Endothelial cell of umbilical vein (primary cell): ENCODE measurements at regions not wholly inside any gene's neighbourhood (a gene's known extent, or its start where the extent isn't known, plus 50 kb on each side); places are given as distances from the start of the nearest gene placed in this dataset.

Experiments used
- BruUV-seq: library from RNA; stranded (reverse); fragments of 400-500 nt; replicated peaks from 2 replicates; lab custom pipeline; 2021; lab: Mats Ljungman, UMichigan
- CTCF ChIA-PET: fragments of 300-600, 350-600 bp; sonication (Branson Sonifier 250); formaldehyde crosslinking; loops from one replicate; lab custom pipeline; 2021; ENCODE audit warnings: antibody characterized with exemption, inconsistent platforms; lab: Charles Lee
- POLR2A ChIA-PET: fragments of 300-600, 350-600 bp; sonication (Branson Sonifier 250); formaldehyde crosslinking; loops from one replicate; lab custom pipeline; 2021; ENCODE audit warnings: antibody characterized with exemption, inconsistent platforms; lab: Charles Lee
- DNase-seq: peaks from one replicate; pipeline ENCODE4 v3.0.0-alpha.2; 2011; ENCODE audit warnings: low read depth, low spot score
- FAIRE-seq: peaks from 2 replicates; lab custom pipeline; 2011; peaks lifted over from hg19 to GRCh38; lab: Jason Lieb, UNC
- H2AFZ ChIP-seq: 2 replicates; pipeline ENCODE4 v1.6.0; 2012; ENCODE audit warnings: low read depth, low read length, control low read depth, inconsistent platforms
- H3K27ac ChIP-seq: 2 replicates; pipeline ENCODE4 v1.5.1; 2011; ENCODE audit warnings: low read depth, mild to moderate bottlenecking, control low read depth, low read length, moderate library complexity; ENCODE audit not compliant: insufficient read depth
- H3K27me3 ChIP-seq, 2 experiments: 2 replicates each; pipeline versions ENCODE4 v1.6.0 to v1.6.1; 2011; ENCODE audit warnings: low read length in 2 of 2, mixed read lengths in 1 of 2; ENCODE audit not compliant: control insufficient read depth in 2 of 2, insufficient read depth in 2 of 2
- H3K36me3 ChIP-seq, 2 experiments: 2 replicates in 1 of 2; 3 replicates in 1 of 2; pipeline ENCODE4 v1.5.1; 2011; ENCODE audit warnings: low read length in 2 of 2, mild to moderate bottlenecking in 1 of 2, moderate library complexity in 1 of 2; ENCODE audit not compliant: control insufficient read depth in 2 of 2, insufficient read depth in 2 of 2; ENCODE audit errors: extremely low read depth in 1 of 2
- H3K4me1 ChIP-seq: 3 replicates; pipeline ENCODE4 v1.5.1; 2011; ENCODE audit warnings: mild to moderate bottlenecking, low read length; ENCODE audit not compliant: control insufficient read depth, insufficient read depth; ENCODE audit errors: extremely low read depth
- H3K4me2 ChIP-seq: 2 replicates; pipeline ENCODE4 v1.6.1; 2011; ENCODE audit warnings: low read length, control low read depth, mixed read lengths; ENCODE audit not compliant: insufficient read depth
- H3K4me3 ChIP-seq, 3 experiments: fragments of 200-600 bp in 1 of 3; sonication (generic), shearing (Covaris generic) in 1 of 3; replicated peaks in 1 of 3; 2 replicates each; pipeline ENCODE4 v1.5.1; 2011 to 2016; ENCODE audit warnings: control low read depth in 3 of 3, low read length in 3 of 3, mild to moderate bottlenecking in 2 of 3, inconsistent platforms in 1 of 3, low read depth in 1 of 3, moderate library complexity in 1 of 3; ENCODE audit not compliant: insufficient read depth in 1 of 3
- H3K79me2 ChIP-seq: 2 replicates; pipeline ENCODE4 v1.6.0; 2012; ENCODE audit warnings: low read length, inconsistent platforms; ENCODE audit not compliant: control insufficient read depth, insufficient read depth
- H3K9ac ChIP-seq: replicated peaks from 2 replicates; pipeline ENCODE3; 2011; ENCODE audit warnings: low read length, control low read depth; ENCODE audit not compliant: insufficient read depth; ENCODE audit errors: extremely low read depth
- H3K9me1 ChIP-seq: replicated peaks from 3 replicates; pipeline ENCODE4 v1.6.0; 2011; ENCODE audit warnings: mild to moderate bottlenecking, low read length; ENCODE audit not compliant: control insufficient read depth, insufficient read depth; ENCODE audit errors: extremely low read depth
- H3K9me3 ChIP-seq: replicated peaks from 2 replicates; pipeline ENCODE4 v1.5.1; 2012; ENCODE audit warnings: low read length, inconsistent platforms; ENCODE audit not compliant: control insufficient read depth, insufficient read depth
- H4K20me1 ChIP-seq: replicated peaks from 2 replicates; pipeline ENCODE3; 2011; ENCODE audit warnings: mild to moderate bottlenecking, low read length; ENCODE audit not compliant: control insufficient read depth, insufficient read depth; ENCODE audit errors: extremely low read depth
- CTCF ChIP-seq, 2 donors: IDR thresholded peaks; 1 replicate in 1 of 2; 2 replicates in 1 of 2; pipeline ENCODE4 v1.5.1; 2011; ENCODE audit warnings: low read length in 2 of 2, mild to moderate bottlenecking in 2 of 2, moderate library complexity in 2 of 2, control low read depth in 1 of 2, inconsistent platforms in 1 of 2, low read depth in 1 of 2; ENCODE audit not compliant: insufficient read depth in 1 of 2; ENCODE audit errors: extremely low read depth in 1 of 2
- EZH2 ChIP-seq: IDR thresholded peaks from 2 replicates; pipeline ENCODE4 v1.6.1; 2012; ENCODE audit warnings: borderline replicate concordance, low read depth, mild to moderate bottlenecking, moderate library complexity, low read length, inconsistent platforms; ENCODE audit not compliant: severe bottlenecking
- FOS ChIP-seq: IDR thresholded peaks from 2 replicates; pipeline ENCODE4 v1.6.1; 2011; ENCODE audit warnings: mild to moderate bottlenecking, low read length, moderate library complexity, borderline replicate concordance; ENCODE audit not compliant: insufficient read depth
- GATA2 ChIP-seq: IDR thresholded peaks from 2 replicates; pipeline ENCODE4 v1.7.0; 2011; ENCODE audit warnings: low read depth, mild to moderate bottlenecking, moderate library complexity, mixed read lengths, low read length; ENCODE audit not compliant: insufficient read length, insufficient read depth
- JUN ChIP-seq: IDR thresholded peaks from 2 replicates; pipeline ENCODE4 v1.6.1; 2011; ENCODE audit warnings: borderline replicate concordance, low read depth; ENCODE audit not compliant: insufficient read length, insufficient read depth
- MAX ChIP-seq: IDR thresholded peaks from 2 replicates; pipeline ENCODE4 v1.6.1; 2011; ENCODE audit not compliant: insufficient read depth, insufficient read length
- MYC ChIP-seq: IDR thresholded peaks from one replicate; pipeline ENCODE4 v1.6.1; 2011; ENCODE audit warnings: mild to moderate bottlenecking, low read depth, low read length
- POLR2A ChIP-seq: IDR thresholded peaks from 2 replicates; pipeline ENCODE4 v1.6.1; 2012; ENCODE audit warnings: low read depth, mild to moderate bottlenecking, control low read depth, low read length
- dilution Hi-C: fragments of 300-500 bp; cut with MboI; formaldehyde crosslinking; loops from one replicate; pipeline ENCODE4 v1.15.0; 2019; ENCODE audit warnings: low sequenced_read_pairs; ENCODE audit not compliant: extremely low pct_ligation_motif_present
- intact Hi-C: fragments of 100-400 bp; cut with micrococcal nuclease; formaldehyde crosslinking; loops from one replicate; pipeline ENCODE4 v1.10.0; 2022

- H3K4me2 ChIP-seq: no peak overlapping the region
- no peak overlapping the region for H3K4me3 ChIP-seq
- no peak overlapping the region for H3K27ac ChIP-seq
- no peaks in the 10 kb centered on the region for H3K9me3 ChIP-seq
- no peaks in the 10 kb centered on the region for H3K4me1 ChIP-seq
- DNase-seq (no peak), FAIRE-seq (no peak)
- TF ChIP-seq MAX: no peak
- no peak for TF ChIP-seq MYC
- TF ChIP-seq FOS: no peak
- TF ChIP-seq POLR2A: no peak
- no peak for TF ChIP-seq JUN
- TF ChIP-seq CTCF (IDR thresholded peaks at IDR 0.05; ENCODE audit: extremely low read depth in 1 of 2, insufficient read depth in 1 of 2, low read depth in 1 of 2, low read length in 2 of 2): no peak
- no peak overlapping the region for H2AFZ ChIP-seq
- H3K79me2 ChIP-seq: no peaks in the 10 kb centered on the region
- POLR2A ChIA-PET: no interaction called here
- intact Hi-C loops (no loop called here), dilution Hi-C loops (no loop called here)
- H3K9ac ChIP-seq: no peak overlapping the region
- no peaks in the 10 kb centered on the region for H3K36me3 ChIP-seq
- no TSS peak for BruUV-seq
- H3K27me3 ChIP-seq: no peaks in the 10 kb centered on the region
- CTCF ChIA-PET: no interaction called here
- no peaks in the 10 kb centered on the region for H4K20me1 ChIP-seq
- no peaks in the 10 kb centered on the region for H3K9me1 ChIP-seq
Observed at GRCh38 chr1:102098536-102098935, 101.8 kb upstream of the OLFM3 start.

- ChIA-PET POLR2A (no interaction called here), CTCF (no interaction called here)
- no peaks in the 10 kb centered on the region for H3K9me3 ChIP-seq
- no peaks in the 10 kb centered on the region for H3K9me1 ChIP-seq
- H3K27ac ChIP-seq: no peak overlapping the region
- no peaks in the 10 kb centered on the region for H3K36me3 ChIP-seq
- H3K4me1 ChIP-seq: no peaks in the 10 kb centered on the region
- no peak for FAIRE-seq
- H3K4me2 ChIP-seq: no peak overlapping the region
- no peak overlapping the region for H3K9ac ChIP-seq
- no peak overlapping the region for H2AFZ ChIP-seq
- dilution Hi-C loops (no loop called here), intact Hi-C loops (no loop called here)
- no peak for DNase-seq
- BruUV-seq: no TSS peak
- no peak overlapping the region for H3K4me3 ChIP-seq
- no peaks in the 10 kb centered on the region for H3K27me3 ChIP-seq
- TF ChIP-seq MAX: no peak
- TF ChIP-seq FOS: no peak
- TF ChIP-seq EZH2: no peak
- TF ChIP-seq GATA2: no peak
- TF ChIP-seq JUN: no peak
- no peak for TF ChIP-seq MYC
- H4K20me1 ChIP-seq: no peaks in the 10 kb centered on the region
- no peaks in the 10 kb centered on the region for H3K79me2 ChIP-seq
Observed at GRCh38 chr1:102098081-102098480, 101.4 kb upstream of the OLFM3 start.
